K562 (cell line): ENCODE measurements at regions not wholly inside any gene's neighbourhood (a gene's known extent, or its start where the extent isn't known, plus 50 kb on each side); places are given as distances from the start of the nearest gene placed in this dataset.

Experiments
- ASH1L ChIP-seq: fragments of 450-650 bp; IDR thresholded peaks from 2 replicates; pipeline ENCODE4 v1.6.1; 2018; ENCODE audit warnings: borderline replicate concordance, mild to moderate bottlenecking, low read depth; ENCODE audit not compliant: partially characterized antibody
- BRF1 ChIP-seq: IDR thresholded peaks from 3 replicates; pipeline ENCODE4 v1.6.1; 2011; ENCODE audit warnings: borderline replicate concordance, mild to moderate bottlenecking; ENCODE audit not compliant: insufficient read length; ENCODE audit errors: extremely low read depth
- CHD7 ChIP-seq: fragments of 200-600 bp; sonication (generic); IDR thresholded peaks from one replicate; pipeline ENCODE4 v1.6.1; 2012; ENCODE audit warnings: mild to moderate bottlenecking, low read depth, low read length, inconsistent platforms
- FIP1L1 ChIP-seq: fragments of 200-400 bp; formaldehyde crosslinking; IDR thresholded peaks from 2 replicates; pipeline ENCODE4 v1.6.1; 2018; ENCODE audit warnings: mild to moderate bottlenecking, low read depth, low read length; ENCODE audit not compliant: poor library complexity, severe bottlenecking
- FOXP1 ChIP-seq: sonication (generic); formaldehyde crosslinking; IDR thresholded peaks from 2 replicates; pipeline ENCODE4 v1.8.0; 2022; ENCODE audit warnings: mild to moderate bottlenecking, missing genetic modification reagents
- NELFE ChIP-seq: IDR thresholded peaks from 2 replicates; pipeline ENCODE4 v1.6.1; 2011; ENCODE audit warnings: mild to moderate bottlenecking; ENCODE audit not compliant: insufficient read depth, insufficient read length
- NFATC3 ChIP-seq: fragments of 450-650 bp; IDR thresholded peaks from 2 replicates; pipeline ENCODE4 v1.6.1; 2017; ENCODE audit warnings: mild to moderate bottlenecking
- NFYB ChIP-seq: IDR thresholded peaks from 2 replicates; pipeline ENCODE4 v1.6.1; 2011; ENCODE audit warnings: mild to moderate bottlenecking, moderate library complexity; ENCODE audit not compliant: insufficient read length; ENCODE audit errors: extremely low read depth
- RAD51 ChIP-seq: fragments of 450-650 bp; IDR thresholded peaks from 2 replicates; pipeline ENCODE4 v1.7.1; 2016; ENCODE audit warnings: low read depth, mild to moderate bottlenecking, borderline replicate concordance
- RNF219 ChIP-seq: fragments of 250-450 bp; sonication (Bioruptor Pico); IDR thresholded peaks from 2 replicates; pipeline ENCODE4 v1.5.0; 2022; ENCODE audit warnings: mild to moderate bottlenecking
- WHSC1 ChIP-seq: IDR thresholded peaks from one replicate; pipeline ENCODE4 v1.6.1; 2012; ENCODE audit warnings: low read length, control low read depth, inconsistent platforms
- ZBED1 ChIP-seq: IDR thresholded peaks from 2 replicates; pipeline ENCODE4 v1.6.1; 2014
- ZNF639 ChIP-seq, 2 experiments: fragments of 200-800 bp in 1 of 2; sonication (Bioruptor generic) in 1 of 2; sonication (generic) in 1 of 2; formaldehyde crosslinking in 1 of 2; IDR thresholded peaks in 1 of 2; conservative IDR thresholded peaks in 1 of 2; 2 replicates each; pipeline versions ENCODE4 v1.5.0 to v1.6.1; 2016 to 2020; ENCODE audit warnings: missing compliant biosample characterization in 1 of 2, missing genetic modification characterization in 1 of 2, missing genetic modification reagents in 1 of 2

- TF ChIP-seq RNF219 (CRISPR knock-in tag) (no peak), ZNF639 (CRISPR knock-in tag; conservative IDR thresholded peaks at IDR 0.05 in 1 of 2, IDR thresholded peaks at IDR 0.05 in 1 of 2) (0 out of 4 replicates have a peak, but pooled peaks of 1 of the 2 experiments have one; percentile 41), WHSC1 (no peak), RAD51 (peak; percentile 77), CHD7 (no peak), FOXP1 (CRISPR knock-in tag) (no peak), NELFE (no peak), ASH1L (no peak), NFATC3 (no peak), FIP1L1 (no peak), ZBED1 (no peak), BRF1 (no peak), NFYB (no peak)
These were observed 62.2 kb downstream of the CCDC71L start (continued) for GRCh38 chr7:106598663-106599342.
